Activated CD4-positive, alpha-beta T cell treated with anti-CD3 and anti-CD28 coated beads, Interleukin-2, amount 10 ng/mL, durations not matched to agents 7 days and 5 days (primary cell): ENCODE measurements at regions not wholly inside any gene's neighbourhood (a gene's known extent, or its start where the extent isn't known, plus 50 kb on each side); places are given as distances from the start of the nearest gene placed in this dataset.

Experiments used
- CTCF ChIA-PET: fragments of 350-600 bp; sonication (Branson Sonifier 250); formaldehyde crosslinking; loops from one replicate; lab custom pipeline; 2021; ENCODE audit warnings: antibody characterized with exemption; lab: Charles Lee
- POLR2A ChIA-PET: fragments of 350-600 bp; sonication (Branson Sonifier 250); formaldehyde crosslinking; loops from one replicate; lab custom pipeline; 2021; ENCODE audit warnings: antibody characterized with exemption; lab: Charles Lee
- DNase-seq: peaks from one replicate; pipeline ENCODE4 v3.0.0-alpha.2; 2020
- H3K27ac Mint-ChIP-seq: one replicate; pipeline ENCODE4 v1.8.0; 2021; ENCODE audit warnings: mild to moderate bottlenecking, moderate library complexity, mixed read lengths
- H3K27me3 Mint-ChIP-seq: one replicate; pipeline ENCODE4 v1.8.0; 2021; ENCODE audit warnings: mixed read lengths
- H3K36me3 Mint-ChIP-seq: one replicate; pipeline ENCODE4 v1.8.0; 2021; ENCODE audit warnings: low read depth, mixed read lengths
- H3K4me1 Mint-ChIP-seq: one replicate; pipeline ENCODE4 v1.8.0; 2021; ENCODE audit warnings: mixed read lengths
- H3K4me3 Mint-ChIP-seq: one replicate; pipeline ENCODE4 v1.8.0; 2021; ENCODE audit warnings: mild to moderate bottlenecking, moderate library complexity, mixed read lengths
- H3K9me3 Mint-ChIP-seq: one replicate; pipeline ENCODE4 v1.8.0; 2021; ENCODE audit warnings: mixed read lengths

DNA sequence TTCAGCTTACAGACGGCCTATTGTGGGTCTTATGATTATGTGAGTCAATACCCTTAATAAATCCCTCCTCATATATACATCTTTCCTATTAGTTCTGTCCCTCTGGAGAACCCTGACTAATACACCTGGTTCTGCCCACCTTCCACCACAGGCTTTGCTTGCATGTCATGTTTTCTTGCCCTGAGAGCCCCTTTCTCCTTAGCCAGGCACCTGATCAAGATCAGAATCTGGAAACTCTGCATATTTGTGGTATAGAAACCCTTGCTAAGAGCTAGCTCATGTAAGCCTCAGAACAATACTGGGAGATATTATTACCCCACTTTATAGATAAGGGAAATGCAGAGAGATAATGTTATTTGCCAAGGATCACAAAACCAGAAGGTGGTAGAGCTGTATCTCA is 52.9 kb upstream of the JDP2 start:
- Mint-ChIP-seq H3K9me3 (peaks cover 3% of the 10 kb centered on the region), H3K36me3 (no peaks in the 10 kb centered on the region), H3K4me3 (no peak overlapping the region), H3K4me1 (no peaks in the 10 kb centered on the region), H3K27me3 (peaks cover 9% of the 10 kb centered on the region), H3K27ac (no peak overlapping the region)
- CTCF ChIA-PET: no interaction called here
- DNase-seq: no peak
- POLR2A ChIA-PET: no interaction called here

DNA sequence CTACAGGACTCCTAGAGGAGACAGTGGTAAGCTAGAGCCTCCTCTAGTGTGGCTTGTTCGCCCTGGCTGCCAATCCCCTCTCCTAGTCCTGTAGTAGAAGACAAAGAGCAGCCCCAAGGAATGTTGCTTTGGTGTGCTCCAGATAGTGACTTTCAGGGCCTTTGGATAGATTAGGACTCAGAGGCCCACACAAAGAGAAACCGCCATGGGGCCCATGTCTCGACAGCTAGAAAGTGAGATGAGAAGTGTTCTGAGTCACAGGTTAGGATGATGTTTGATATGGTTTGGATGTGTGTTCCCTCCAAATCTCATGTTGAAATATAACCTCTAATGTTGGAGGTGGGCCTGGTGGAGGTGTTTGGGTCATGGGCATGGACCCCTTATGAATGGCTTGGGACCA is 51.8 kb upstream of the JDP2 start:
- no peak overlapping the region for H3K27ac Mint-ChIP-seq
- DNase-seq: no peak
- H3K4me1 Mint-ChIP-seq: no peaks in the 10 kb centered on the region
- H3K9me3 Mint-ChIP-seq: peaks cover 3% of the 10 kb centered on the region
- ChIA-PET CTCF (interaction anchor here (0.6 kb wide), 1 partner anchor 30 kb away, joined by 4 read pairs; no protein-coding TSS in a partner anchor), POLR2A (no interaction called here)
- no peak overlapping the region for H3K4me3 Mint-ChIP-seq
- H3K36me3 Mint-ChIP-seq: no peaks in the 10 kb centered on the region
- H3K27me3 Mint-ChIP-seq: peaks cover 5% of the 10 kb centered on the region
